HS-27A (cell line): ENCODE measurements at regions not wholly inside any gene's neighbourhood (a gene's known extent, or its start where the extent isn't known, plus 50 kb on each side); places are given as distances from the start of the nearest gene placed in this dataset.

Source experiments
- DNase-seq: peaks from one replicate; pipeline ENCODE4 v3.0.0-alpha.2; 2012; ENCODE audit warnings: low read depth, missing footprints

- DNase-seq = no peak
These were observed 853.6 kb downstream of the C6orf118 start for GRCh38 chr6:164455835-164456234.

DNA sequence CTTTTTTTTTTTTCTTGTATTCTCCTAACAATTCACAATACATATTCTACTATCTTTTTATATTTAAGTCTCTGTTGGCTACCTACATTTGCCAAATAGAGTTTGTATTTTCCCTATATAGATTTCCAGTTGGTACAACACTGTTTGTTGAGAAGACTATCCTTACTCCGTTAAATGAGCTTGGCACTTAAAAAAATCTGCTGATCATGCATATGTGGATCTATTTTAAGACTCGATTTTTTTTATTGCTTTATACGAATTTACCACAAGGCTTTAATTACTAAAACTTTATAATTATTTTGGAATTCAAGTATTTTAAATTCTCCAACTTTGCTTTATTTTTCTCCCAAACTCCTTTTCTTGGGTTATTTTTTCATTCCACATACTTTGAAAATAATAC is 855.6 kb downstream of the C6orf118 start:
- DNase-seq = no peak

DNA sequence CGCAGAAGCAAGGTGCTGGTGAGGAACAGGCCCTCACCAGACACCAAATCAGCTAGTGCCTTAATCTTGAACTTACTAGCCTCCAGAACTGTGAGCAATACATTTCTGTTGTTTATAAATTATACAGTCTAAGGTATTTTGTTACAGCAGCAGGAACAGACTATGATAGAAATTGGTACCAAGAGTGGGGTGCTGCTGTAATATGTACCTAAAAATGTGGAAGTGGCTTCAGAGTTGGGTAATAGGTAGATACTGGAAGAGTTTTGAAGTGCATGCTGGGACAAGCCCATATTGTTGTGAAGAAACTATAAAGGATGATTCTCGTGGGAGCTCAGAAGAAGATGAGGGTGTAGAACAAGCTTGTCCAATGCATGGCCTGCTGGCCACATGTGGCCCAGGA is 866.8 kb downstream of the C6orf118 start:
- DNase-seq = no peak

- no peak for DNase-seq
These were observed 870.1 kb downstream of the C6orf118 start for GRCh38 chr6:164439331-164439730.

DNA sequence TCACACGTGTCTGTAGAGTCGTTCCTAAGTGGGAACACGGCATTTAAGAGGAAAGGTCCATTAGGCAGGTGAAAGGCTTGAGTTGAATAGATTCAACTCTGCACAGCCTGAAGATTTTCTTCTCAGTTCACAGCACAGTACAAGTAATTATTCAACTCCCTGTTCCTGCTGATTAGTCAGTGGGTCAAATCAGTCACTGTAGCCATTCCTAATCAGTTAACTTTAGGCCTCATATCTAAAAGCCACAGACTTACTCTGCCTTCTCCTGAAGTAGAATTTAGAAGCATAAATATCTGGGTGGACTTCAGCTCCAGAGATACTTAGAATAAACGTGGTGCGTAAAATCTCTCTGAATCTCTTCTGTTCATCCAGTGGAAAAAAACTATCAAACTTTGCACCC is 872.4 kb downstream of the C6orf118 start:
- DNase-seq = no peak

DNA sequence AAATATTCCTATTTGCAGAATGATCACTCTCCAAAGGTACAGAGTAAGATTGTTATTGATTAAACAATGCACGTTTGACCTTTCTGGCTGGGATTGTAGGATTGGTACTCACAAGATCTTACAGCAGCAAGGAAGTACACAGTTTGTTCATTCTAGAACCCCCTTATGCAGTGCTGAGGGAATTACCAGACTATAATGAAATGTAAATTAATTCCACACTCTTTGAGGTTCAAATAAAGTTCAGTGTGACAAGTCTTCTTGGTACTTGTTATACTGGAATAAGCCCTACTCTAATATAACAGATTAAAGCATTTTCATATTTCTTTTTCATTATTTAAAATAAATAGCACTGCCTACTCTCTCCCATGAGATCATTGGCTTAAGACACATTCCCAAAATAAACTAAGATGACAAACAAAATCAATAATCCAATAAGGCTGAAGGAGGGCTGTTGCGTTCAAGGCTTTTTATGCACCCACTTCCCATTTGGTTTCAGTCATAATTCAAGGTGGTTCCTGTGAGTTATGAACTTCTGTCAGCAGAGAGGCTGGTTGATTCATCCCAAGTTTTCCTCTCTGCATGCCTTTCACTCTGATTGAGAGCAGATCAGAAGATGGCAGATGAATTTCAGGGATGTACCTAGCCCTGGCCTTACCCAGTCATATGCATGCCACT is 881.5 kb downstream of the C6orf118 start:
- no peak for DNase-seq

GRCh38 chr6:164424489-164424888 is 884.9 kb downstream of the C6orf118 start:
- DNase-seq = no peak

DNA sequence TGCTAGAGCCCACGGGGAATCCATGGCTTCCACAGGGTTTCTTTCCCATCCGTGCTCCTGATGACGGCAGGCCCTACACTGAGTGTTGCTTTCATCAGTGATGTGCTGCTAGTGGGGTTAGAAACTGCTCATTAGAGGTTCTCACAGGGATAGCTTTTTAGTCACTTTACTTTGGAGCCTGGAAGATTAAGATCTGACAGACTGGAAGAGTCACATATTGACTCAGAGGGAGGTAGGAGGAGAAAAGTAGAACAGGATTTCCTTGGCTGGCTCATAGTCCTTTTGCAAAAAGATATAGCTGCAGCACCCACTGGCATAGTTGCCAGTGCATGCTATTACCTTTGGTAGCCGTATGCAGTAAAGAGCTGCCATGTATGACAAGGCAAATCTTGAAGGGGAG is 890.3 kb downstream of the C6orf118 start:
- DNase-seq = no peak

- DNase-seq = no peak
These were observed 891.2 kb downstream of the C6orf118 start for GRCh38 chr6:164418262-164418588.

DNA sequence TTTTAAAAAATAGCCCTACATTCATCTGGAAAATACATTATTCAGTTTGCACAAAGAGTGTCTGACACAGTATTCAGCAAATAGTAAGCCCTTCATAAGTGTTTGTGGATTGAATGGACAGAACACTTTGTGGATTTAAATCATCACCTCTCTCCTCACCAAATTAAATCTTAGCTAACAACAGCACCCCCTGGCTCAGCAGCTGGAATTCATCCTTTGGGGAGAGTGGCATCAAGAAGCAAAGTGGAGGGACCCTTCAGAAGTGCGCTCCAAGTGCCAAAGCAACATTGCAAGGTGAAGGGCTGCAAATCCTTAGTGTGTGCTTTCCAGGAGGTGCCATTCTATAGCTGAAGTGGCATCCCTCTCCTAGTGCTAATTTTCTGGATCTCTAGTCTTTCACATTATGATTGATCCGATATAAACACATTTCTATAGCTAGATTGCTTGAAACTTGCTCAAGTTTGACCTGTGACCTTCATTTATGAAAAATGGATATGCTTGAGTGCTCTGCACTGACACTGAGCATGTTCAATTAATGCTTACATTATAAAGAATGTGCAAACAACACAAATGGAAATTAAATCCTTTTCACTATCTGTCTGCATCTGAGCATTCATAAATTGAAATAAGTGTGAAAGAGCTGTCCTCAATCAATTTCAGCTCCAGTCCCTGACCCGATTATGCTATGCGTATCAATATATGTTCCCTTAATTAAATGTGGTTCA is 891.7 kb downstream of the C6orf118 start:
- DNase-seq = no peak

GRCh38 chr6:164415832-164416563 is 893.4 kb downstream of the C6orf118 start:
- DNase-seq = no peak

DNA sequence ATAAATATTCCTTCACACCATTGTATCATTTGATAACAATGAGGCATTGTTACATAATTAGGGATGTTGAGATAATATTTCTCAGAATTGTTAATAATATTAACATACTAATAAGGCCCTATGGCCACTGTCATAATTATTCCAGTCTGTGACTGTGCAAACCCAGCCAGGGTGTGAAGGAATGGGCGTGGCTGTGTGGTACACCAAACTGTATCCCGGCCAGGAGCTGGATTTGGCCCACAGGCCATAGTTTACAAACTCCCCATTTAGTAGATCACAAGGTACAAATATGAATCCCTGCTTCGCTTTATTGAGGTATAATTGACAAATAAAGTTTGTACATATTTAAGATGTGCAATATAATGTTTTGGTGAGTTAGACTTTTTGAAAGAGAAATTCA is 894.7 kb downstream of the C6orf118 start:
- DNase-seq = no peak

- DNase-seq = no peak
These were observed 896.8 kb downstream of the C6orf118 start for GRCh38 chr6:164412566-164412965.

DNA sequence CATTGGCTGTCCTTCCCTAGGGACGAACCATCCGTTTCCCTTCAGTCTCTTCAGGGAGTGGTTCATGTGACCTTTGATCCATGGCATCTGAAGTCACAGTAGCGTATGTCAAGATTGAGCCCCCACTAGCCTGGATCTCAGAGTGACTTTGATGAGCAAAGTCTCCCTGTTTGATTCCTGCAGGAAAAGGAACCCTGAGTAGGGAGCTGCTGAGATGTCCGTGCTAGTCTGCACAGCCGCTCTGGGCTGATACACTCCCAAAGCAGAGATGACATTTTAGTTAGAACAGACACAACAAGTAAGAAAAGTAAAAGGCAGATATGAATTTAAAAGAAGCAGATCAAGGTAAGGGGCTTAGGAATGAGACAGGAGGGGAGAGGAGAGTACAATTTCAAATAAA is 899.4 kb downstream of the C6orf118 start:
- DNase-seq = no peak

DNA sequence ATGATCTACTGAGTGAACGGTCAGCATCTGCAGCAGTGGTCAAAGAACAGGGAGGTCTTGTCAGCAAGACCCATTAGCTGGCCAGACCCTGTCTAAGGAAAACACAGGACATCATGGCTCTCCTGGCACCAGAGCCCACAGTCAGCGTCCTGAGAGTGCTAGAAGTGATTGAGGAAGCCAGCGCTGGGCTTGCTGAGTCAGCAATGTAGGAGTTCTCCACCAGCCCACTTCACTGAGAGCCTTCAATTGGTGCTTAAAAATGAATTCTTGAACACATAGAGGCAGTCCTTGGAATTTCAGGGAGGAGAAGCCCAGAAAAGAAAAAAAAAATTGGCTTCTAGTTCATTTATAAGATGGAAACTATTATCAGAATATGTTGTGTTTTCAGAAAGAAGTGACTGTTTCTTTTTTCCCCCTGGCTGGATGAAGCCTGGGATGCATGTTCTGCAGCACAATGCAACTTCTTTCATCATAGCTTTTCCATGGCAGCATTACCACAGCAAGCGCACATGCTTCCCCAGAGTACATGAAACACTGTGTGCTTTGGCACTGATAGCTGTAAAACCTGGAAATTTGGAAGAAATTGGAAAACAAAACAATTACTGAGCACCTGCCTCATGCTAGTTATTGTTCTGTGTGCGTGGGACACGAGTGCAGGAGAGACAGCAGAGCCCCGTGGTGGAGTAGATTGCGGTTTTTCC is 899.9 kb downstream of the C6orf118 start:
- DNase-seq = no peak

DNA sequence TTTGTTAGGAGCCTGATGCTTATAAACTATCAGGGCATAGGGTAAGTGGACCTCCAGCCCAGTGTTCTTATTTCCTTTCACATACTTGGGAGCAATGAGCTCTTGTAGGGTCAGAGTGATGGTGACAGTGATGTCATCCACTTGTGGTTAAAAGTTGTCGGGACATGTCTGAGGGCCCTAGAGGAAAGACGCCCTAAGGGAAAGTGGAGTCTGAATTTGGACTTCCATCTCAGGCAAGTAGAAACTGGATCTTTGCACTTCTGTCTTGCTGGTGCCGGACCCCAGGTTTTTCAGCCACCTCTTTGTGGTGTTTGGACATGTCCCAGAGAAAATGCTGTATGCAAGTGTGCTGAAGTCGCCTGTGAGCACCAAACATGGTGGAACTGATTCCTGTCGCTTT is 900.5 kb downstream of the C6orf118 start:
- DNase-seq = no peak

GRCh38 chr6:164404812-164405488 is 904.5 kb downstream of the C6orf118 start:
- no peak for DNase-seq

GRCh38 chr6:164401871-164402270 is 907.5 kb downstream of the C6orf118 start:
- DNase-seq = no peak

DNA sequence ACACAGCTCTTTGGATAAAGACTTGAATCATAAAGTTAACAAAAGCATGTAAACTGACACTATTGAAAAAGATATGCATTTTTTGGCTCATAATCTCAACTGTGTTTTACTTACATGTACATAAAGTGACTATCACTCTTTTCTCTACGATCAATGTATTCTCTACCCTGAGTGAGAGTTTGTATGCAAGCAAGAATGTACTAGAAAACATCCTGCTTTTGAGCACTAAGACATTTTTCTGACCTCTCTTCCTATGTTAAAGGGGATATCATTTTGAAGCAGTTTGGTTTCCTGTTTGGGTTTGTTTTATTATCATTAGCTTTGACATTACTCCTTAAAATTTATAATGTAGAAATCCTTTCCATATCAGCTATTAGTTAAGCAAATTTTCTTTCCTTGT is 910.8 kb downstream of the C6orf118 start:
- DNase-seq = no peak

GRCh38 chr6:164396071-164397047 is 913.0 kb downstream of the C6orf118 start:
- no peak for DNase-seq

DNA sequence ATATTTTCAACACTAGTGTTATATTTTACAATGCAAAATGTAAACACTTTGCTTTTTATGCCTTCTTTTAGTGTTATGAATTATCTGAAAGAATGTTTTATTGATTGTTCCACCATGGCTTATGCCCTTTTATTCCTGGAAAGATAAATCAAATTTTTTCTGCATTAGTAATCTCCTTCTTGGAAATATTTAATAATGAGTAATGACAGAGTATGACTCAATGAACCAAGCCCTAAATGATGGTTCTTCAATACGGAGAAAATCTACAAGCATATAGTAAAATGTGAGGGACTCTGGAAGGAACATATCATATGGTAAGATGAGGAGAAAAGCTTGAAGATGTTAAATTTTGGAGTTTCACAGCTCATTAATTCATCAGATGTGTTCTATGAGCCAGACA is 929.6 kb downstream of the C6orf118 start:
- no peak for DNase-seq
